PFSK-1 (cell line): ENCODE measurements at regions not wholly inside any gene's neighbourhood (a gene's known extent, or its start where the extent isn't known, plus 50 kb on each side); places are given as distances from the start of the nearest gene placed in this dataset.

Experiments
- FOXP2 ChIP-seq: optimal IDR thresholded peaks from 2 replicates; pipeline ENCODE3; 2011; ENCODE audit warnings: borderline replicate concordance, control low read depth, inconsistent platforms; ENCODE audit not compliant: insufficient read depth; ENCODE audit errors: extremely low read length, extremely low read depth
- POLR2AphosphoS5 ChIP-seq: IDR thresholded peaks from 2 replicates; pipeline ENCODE4 v1.6.1; 2012; ENCODE audit warnings: low read depth, mild to moderate bottlenecking, control low read depth, low read length, moderate library complexity
- SIN3A ChIP-seq: IDR thresholded peaks from 2 replicates; pipeline ENCODE4 v1.6.1; 2012; ENCODE audit warnings: mild to moderate bottlenecking, low read length, moderate library complexity, borderline replicate concordance; ENCODE audit not compliant: insufficient read depth
- TAF1 ChIP-seq: IDR thresholded peaks from 2 replicates; pipeline ENCODE4 v1.6.1; 2012; ENCODE audit warnings: low read length, control low read depth, borderline replicate concordance; ENCODE audit not compliant: insufficient read depth
- TF ChIP-seq, protein P1 (sequence below), 2 experiments: IDR thresholded peaks; 2 replicates each; pipeline versions ENCODE4 v1.6.1 to v1.8.0; 2011 to 2012; ENCODE audit warnings: low read depth in 2 of 2, low read length in 2 of 2, control low read depth in 1 of 2, inconsistent platforms in 1 of 2, mild to moderate bottlenecking in 1 of 2, moderate library complexity in 1 of 2; ENCODE audit not compliant: insufficient read depth in 1 of 2

DNA sequence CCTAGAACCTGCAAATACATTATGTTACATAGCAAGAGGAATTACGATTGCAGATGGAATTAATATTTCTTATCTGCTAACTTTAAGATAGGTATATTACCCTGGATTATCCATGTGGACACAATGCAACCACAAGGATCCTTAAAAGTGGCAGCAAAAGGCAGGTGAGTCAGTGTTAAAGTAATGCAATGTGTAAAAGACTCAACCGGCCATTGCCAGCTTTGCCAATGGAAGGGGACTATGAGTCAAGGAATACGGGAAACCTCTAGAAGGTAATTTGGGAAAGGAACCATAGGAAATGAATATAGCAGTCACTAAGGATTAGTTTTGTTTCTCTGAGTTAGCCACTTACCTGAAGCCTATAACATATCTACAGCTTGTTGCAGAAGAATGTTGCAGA lies 692.1 kb upstream of the ZP4 start:
- TF ChIP-seq, protein P1, sequence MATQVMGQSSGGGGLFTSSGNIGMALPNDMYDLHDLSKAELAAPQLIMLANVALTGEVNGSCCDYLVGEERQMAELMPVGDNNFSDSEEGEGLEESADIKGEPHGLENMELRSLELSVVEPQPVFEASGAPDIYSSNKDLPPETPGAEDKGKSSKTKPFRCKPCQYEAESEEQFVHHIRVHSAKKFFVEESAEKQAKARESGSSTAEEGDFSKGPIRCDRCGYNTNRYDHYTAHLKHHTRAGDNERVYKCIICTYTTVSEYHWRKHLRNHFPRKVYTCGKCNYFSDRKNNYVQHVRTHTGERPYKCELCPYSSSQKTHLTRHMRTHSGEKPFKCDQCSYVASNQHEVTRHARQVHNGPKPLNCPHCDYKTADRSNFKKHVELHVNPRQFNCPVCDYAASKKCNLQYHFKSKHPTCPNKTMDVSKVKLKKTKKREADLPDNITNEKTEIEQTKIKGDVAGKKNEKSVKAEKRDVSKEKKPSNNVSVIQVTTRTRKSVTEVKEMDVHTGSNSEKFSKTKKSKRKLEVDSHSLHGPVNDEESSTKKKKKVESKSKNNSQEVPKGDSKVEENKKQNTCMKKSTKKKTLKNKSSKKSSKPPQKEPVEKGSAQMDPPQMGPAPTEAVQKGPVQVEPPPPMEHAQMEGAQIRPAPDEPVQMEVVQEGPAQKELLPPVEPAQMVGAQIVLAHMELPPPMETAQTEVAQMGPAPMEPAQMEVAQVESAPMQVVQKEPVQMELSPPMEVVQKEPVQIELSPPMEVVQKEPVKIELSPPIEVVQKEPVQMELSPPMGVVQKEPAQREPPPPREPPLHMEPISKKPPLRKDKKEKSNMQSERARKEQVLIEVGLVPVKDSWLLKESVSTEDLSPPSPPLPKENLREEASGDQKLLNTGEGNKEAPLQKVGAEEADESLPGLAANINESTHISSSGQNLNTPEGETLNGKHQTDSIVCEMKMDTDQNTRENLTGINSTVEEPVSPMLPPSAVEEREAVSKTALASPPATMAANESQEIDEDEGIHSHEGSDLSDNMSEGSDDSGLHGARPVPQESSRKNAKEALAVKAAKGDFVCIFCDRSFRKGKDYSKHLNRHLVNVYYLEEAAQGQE (IDR thresholded peaks at IDR 0.05; ENCODE audit: insufficient read depth in 1 of 2, low read depth in 2 of 2, low read length in 2 of 2) = no peak
- TF ChIP-seq SIN3A (no peak), POLR2AphosphoS5 (no peak), TAF1 (no peak), FOXP2 (no peak)

DNA sequence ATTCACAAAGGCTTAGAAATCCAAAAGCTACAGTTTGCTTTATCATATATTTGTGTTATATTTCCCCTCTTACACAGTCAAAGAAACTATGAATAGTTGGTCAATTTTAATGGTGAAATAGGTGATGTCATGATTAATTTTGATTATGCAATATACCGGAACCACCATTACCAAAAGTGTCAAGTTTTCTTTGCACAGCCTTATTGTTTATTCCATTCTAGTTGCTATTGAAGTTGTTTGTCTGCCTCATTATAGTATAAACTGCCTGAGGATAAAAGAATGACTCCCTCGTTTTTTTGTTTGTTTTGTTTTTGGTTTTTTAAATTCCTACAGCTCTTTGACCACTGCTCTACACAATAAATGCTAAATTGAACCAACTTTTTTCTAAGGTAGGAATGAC lies 690.6 kb upstream of the ZP4 start:
- TF ChIP-seq, protein P1 (IDR thresholded peaks at IDR 0.05; ENCODE audit: insufficient read depth in 1 of 2, low read depth in 2 of 2, low read length in 2 of 2) = no peak
- no peak for TF ChIP-seq POLR2AphosphoS5
- no peak for TF ChIP-seq TAF1
- no peak for TF ChIP-seq FOXP2
- no peak for TF ChIP-seq SIN3A

DNA sequence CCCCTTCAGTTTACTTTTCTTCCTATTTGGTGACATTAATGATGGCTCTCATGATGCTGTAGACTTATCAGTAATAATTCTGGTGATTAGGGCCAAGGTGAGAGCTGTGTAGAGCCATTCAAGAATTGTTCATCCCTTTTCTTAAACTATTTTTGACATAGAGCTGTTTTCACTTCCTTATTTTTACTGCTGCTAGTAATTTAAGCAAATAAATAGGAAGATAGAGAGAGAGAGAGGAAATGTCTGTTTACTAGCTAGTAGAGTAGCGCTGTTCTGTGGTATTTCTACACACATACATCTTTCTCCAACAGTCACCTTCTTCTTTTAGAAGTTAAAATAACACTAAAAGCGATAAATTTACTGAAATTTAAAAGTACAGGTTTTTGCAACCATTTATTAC lies 678.0 kb upstream of the ZP4 start:
- TF ChIP-seq, protein P1 (IDR thresholded peaks at IDR 0.05; ENCODE audit: insufficient read depth in 1 of 2, low read depth in 2 of 2, low read length in 2 of 2) = no peak
- TF ChIP-seq TAF1 (no peak), POLR2AphosphoS5 (no peak), SIN3A (no peak), FOXP2 (no peak)

DNA sequence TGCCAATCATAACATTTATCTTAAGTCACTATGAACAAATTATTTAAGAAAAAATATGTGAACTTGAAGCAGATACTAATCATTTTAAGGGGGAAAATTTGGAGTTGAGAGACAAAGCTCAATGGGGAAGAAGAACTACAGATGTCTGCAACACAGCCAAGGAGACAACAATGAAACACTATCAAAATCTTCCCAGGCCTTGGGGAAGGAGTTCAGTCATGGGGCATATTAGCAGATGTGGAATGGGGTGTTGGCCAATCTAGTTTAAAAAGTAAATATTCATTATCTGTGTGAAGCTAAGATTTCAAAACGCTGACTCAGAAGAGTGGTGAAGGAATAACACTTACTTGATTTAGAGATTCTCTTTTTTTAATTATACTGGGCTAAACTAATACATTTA lies 671.6 kb upstream of the ZP4 start:
- no peak for TF ChIP-seq FOXP2
- no peak for TF ChIP-seq SIN3A
- TF ChIP-seq TAF1 = no peak
- TF ChIP-seq, protein P1 (IDR thresholded peaks at IDR 0.05; ENCODE audit: insufficient read depth in 1 of 2, low read depth in 2 of 2, low read length in 2 of 2) = no peak
- TF ChIP-seq POLR2AphosphoS5 = no peak

DNA sequence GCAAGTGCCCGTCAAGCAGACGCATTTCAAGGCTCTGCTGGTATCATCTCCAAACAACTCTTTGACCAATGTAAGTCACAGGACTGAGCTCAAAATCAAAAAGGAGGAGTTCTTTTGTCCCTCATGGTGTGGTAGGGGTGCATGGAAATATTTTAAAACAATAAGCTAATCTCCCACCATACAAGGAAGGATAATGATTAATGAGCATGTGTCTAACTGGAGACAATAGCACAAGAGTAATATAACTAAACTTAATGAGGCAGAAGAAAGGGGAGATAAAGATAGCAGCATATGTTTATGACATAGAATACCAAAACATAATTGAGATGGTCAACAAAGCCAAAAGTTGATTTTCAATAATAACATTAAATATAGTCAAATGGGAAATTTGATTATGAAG lies 668.0 kb upstream of the ZP4 start:
- TF ChIP-seq POLR2AphosphoS5 (no peak), SIN3A (no peak), FOXP2 (no peak), TAF1 (no peak)
- TF ChIP-seq, protein P1 (IDR thresholded peaks at IDR 0.05; ENCODE audit: insufficient read depth in 1 of 2, low read depth in 2 of 2, low read length in 2 of 2) = no peak
